ENCODE measurements at regions not wholly inside any gene's neighbourhood (a gene's known extent, or its start where the extent isn't known, plus 50 kb on each side); places are given as distances from the start of the nearest gene placed in this dataset.
A peak's percentile ranks its signal among the peaks of the same experiment; 100 is the strongest.

- DNase-seq (ENCODE audit: low read depth in 1 of 2, low spot score in 2 of 2) (no peak), FAIRE-seq (no peak)
- Histone ChIP-seq H3K79me1 (ENCODE audit: low read depth, low read length) (no peaks in the 10 kb centered on the region), H2BK5ac (ENCODE audit: low read depth, low read length) (no peak overlapping the region), H4K20me1 (replicated peaks in 1 of 2; ENCODE audit: control insufficient read depth in 1 of 2, insufficient read depth in 2 of 2, low read length in 2 of 2) (no peaks in the 10 kb centered on the region), H2BK20ac (ENCODE audit: low read length) (no peak overlapping the region), H4K5ac (ENCODE audit: insufficient read length, low read depth, low read length) (no peak overlapping the region), H3K79me2 (ENCODE audit: control insufficient read depth in 1 of 2, insufficient read depth in 2 of 2, low read length in 2 of 2) (no peaks in the 10 kb centered on the region), H3K27me3 (replicated peaks in 1 of 4; ENCODE audit: control insufficient read depth in 3 of 4, extremely low read depth in 1 of 4, insufficient read depth in 3 of 4, low read length in 3 of 4) (no peaks in the 10 kb centered on the region), H3K4me2 (ENCODE audit: insufficient read depth in 1 of 2, low read depth in 2 of 2, low read length in 2 of 2) (no peak overlapping the region), H3K4me3 (ENCODE audit: extremely low read depth in 1 of 4, insufficient read depth in 2 of 4, low read depth in 3 of 4, low read length in 4 of 4) (no peak overlapping the region), H3K27ac (ENCODE audit: low read depth, low read length) (no peak overlapping the region), H2BK12ac (ENCODE audit: low read depth, low read length) (peak overlapping the region; percentile 54; the same call in 1 of the 2 replicates), H2AFZ (ENCODE audit: low read length) (no peak overlapping the region), H3K4ac (replicated peaks; ENCODE audit: insufficient read length, low read depth, low read length) (no peak overlapping the region), H3K9me3 (ENCODE audit: insufficient read depth in 2 of 2, low read depth in 1 of 2, low read length in 1 of 2) (no peaks in the 10 kb centered on the region), H3K36me3 (ENCODE audit: control insufficient read depth in 2 of 4, insufficient read depth in 4 of 4, low read length in 3 of 4) (no peaks in the 10 kb centered on the region), H3K9ac (replicated peaks in 1 of 4; ENCODE audit: extremely low read depth in 1 of 4, low read depth in 3 of 4, low read length in 3 of 4) (no peak overlapping the region), H3K18ac (ENCODE audit: extremely low read depth, low read length) (no peak overlapping the region), H2AK5ac (ENCODE audit: low read depth, low read length) (no peak overlapping the region), H3K14ac (ENCODE audit: insufficient read length) (no peak overlapping the region), H3K4me1 (replicated peaks in 1 of 4; ENCODE audit: control insufficient read depth in 3 of 4, insufficient read depth in 4 of 4, low read length in 3 of 4) (no peaks in the 10 kb centered on the region), H2BK120ac (replicated peaks; ENCODE audit: low read depth, low read length) (no peak overlapping the region), H2BK15ac (ENCODE audit: low read length) (no peak overlapping the region), H4K91ac (replicated peaks; ENCODE audit: insufficient read length, low read length) (no peak overlapping the region), H3K56ac (replicated peaks; ENCODE audit: insufficient read length, low read depth, low read length) (no peak overlapping the region), H4K8ac (ENCODE audit: extremely low read depth, insufficient read depth, low read length) (no peak overlapping the region), H3K23ac (ENCODE audit: insufficient read length) (no peak overlapping the region), H3K23me2 (ENCODE audit: low read depth, low read length) (no peaks in the 10 kb centered on the region)
- POLR2A ChIA-PET (ENCODE audit: partially characterized antibody), result interaction anchor here (1.2 kb wide), 1 partner anchor 11 kb away, joined by 4 read pairs; no protein-coding TSS in a partner anchor
- CTCF ChIA-PET (ENCODE audit: partially characterized antibody), result no interaction called here
- 87% methylated on average over 9 of the region's 9 CpGs; no CpG with 5 or more reads in 1 of the 2 experiments for WGBS, 2 experiments (ENCODE audit: extremely low coverage in 1 of 2, insufficient coverage in 1 of 2, insufficient read length in 1 of 2, insufficient replicate concordance in 2 of 2, low coverage in 1 of 2, low lambda C conversion rate in 2 of 2, missing lambda C conversion rate in 1 of 2)
- TF ChIP-seq KDM4A (IDR thresholded peaks at IDR 0.05; ENCODE audit: low read depth, low read length, severe bottlenecking), result no peak
- no peak for TF ChIP-seq SIX5 (IDR thresholded peaks at IDR 0.05; ENCODE audit: low read depth, low read length)
- no peak for TF ChIP-seq MAFK (IDR thresholded peaks at IDR 0.05; ENCODE audit: low read depth, low read length)
- no peak for TF ChIP-seq POLR2A (IDR thresholded peaks at IDR 0.05; ENCODE audit: control extremely low read depth in 1 of 2, low read depth in 2 of 2, low read length in 2 of 2)
- no peak for TF ChIP-seq CBX8 (IDR thresholded peaks at IDR 0.05; ENCODE audit: borderline replicate concordance, low read depth, low read length)
- no peak for TF ChIP-seq BACH1 (IDR thresholded peaks at IDR 0.05; ENCODE audit: low read length)
- no peak for TF ChIP-seq JUN (IDR thresholded peaks at IDR 0.05; ENCODE audit: low read depth, low read length)
- TF ChIP-seq CEBPB (IDR thresholded peaks at IDR 0.05; ENCODE audit: low read depth, low read length), result no peak
- no peak for TF ChIP-seq NANOG (IDR thresholded peaks at IDR 0.05; ENCODE audit: insufficient read depth, low read depth, low read length, poor library complexity, severe bottlenecking)
- no peak for TF ChIP-seq GABPA (IDR thresholded peaks at IDR 0.05; ENCODE audit: borderline replicate concordance, insufficient read depth, low read length)
- no peak for TF ChIP-seq TAF7 (optimal IDR thresholded peaks at IDR 0.05; ENCODE audit: borderline replicate concordance, low read depth, low read length)
- no peak for TF ChIP-seq HDAC6 (IDR thresholded peaks at IDR 0.05; ENCODE audit: low read depth, low read length)
- no peak for TF ChIP-seq TAF1 (IDR thresholded peaks at IDR 0.05; ENCODE audit: low read depth, low read length)
- no peak for TF ChIP-seq RAD21 (IDR thresholded peaks at IDR 0.05 in 1 of 2, conservative IDR thresholded peaks at IDR 0.05 in 1 of 2; ENCODE audit: low read depth in 2 of 2, low read length in 2 of 2)
- TF ChIP-seq RFX5 (IDR thresholded peaks at IDR 0.05; ENCODE audit: borderline replicate concordance, low read depth, low read length), result no peak
Observed at GRCh38 chr3:124599147-124599765, 131.0 kb upstream of the UMPS start.
